ENCODE measurements at regions not wholly inside any gene's neighbourhood (a gene's known extent, or its start where the extent isn't known, plus 50 kb on each side); places are given as distances from the start of the nearest gene placed in this dataset.

- TF ChIP-seq CTCF (IDR thresholded peaks at IDR 0.05) (no peak), POLR2A (IDR thresholded peaks at IDR 0.05; ENCODE audit: low read depth) (no peak)
Observed at GRCh38 chr14:65169351-65169750, 67.0 kb upstream of the MAX start.

All from esophagus muscularis mucosa (tissue), 3 donors.